Stimulated activated effector memory CD8-positive, alpha-beta T cell treated with anti-CD3 and anti-CD28 coated beads, Interleukin-12 subunit alpha, Interleukin-12 subunit beta, amount 100 ng/mL, for 72 hours (primary cell): ENCODE measurements at regions not wholly inside any gene's neighbourhood (a gene's known extent, or its start where the extent isn't known, plus 50 kb on each side); places are given as distances from the start of the nearest gene placed in this dataset.
A peak's percentile ranks its signal among the peaks of the same experiment; 100 is the strongest.
"Not testable (repeated sequence)": the region's sequence is repeated elsewhere in the genome, so short reads cannot be mapped to it uniquely, and the experiment has no call there.

ENCODE experiments used
- ATAC-seq: fragments of 150-1000 bp; cut with Tn5 transposase; 2 replicates; pipeline ENCODE4 v1.10.0; 2021
- DNase-seq, 2 donors: peaks; one replicate each; pipeline ENCODE4 v3.0.0; 2021 to 2022; ENCODE audit warnings: low spot score in 2 of 2
- H3K27ac Mint-ChIP-seq: one replicate; pipeline ENCODE4 v1.8.0; 2022; ENCODE audit warnings: mild to moderate bottlenecking, mixed read lengths
- H3K36me3 Mint-ChIP-seq: one replicate; pipeline ENCODE4 v1.8.0; 2022; ENCODE audit warnings: mild to moderate bottlenecking, mixed read lengths
- H3K4me1 Mint-ChIP-seq: one replicate; pipeline ENCODE4 v1.8.0; 2022; ENCODE audit warnings: mixed read lengths
- H3K4me3 Mint-ChIP-seq: one replicate; pipeline ENCODE4 v1.8.0; 2022; ENCODE audit warnings: mild to moderate bottlenecking, mixed read lengths
- H3K9me3 Mint-ChIP-seq: one replicate; pipeline ENCODE4 v1.8.0; 2022; ENCODE audit warnings: mixed read lengths

GRCh38 chr6:167469672-167470071 lies 144.8 kb downstream of the TTLL2 start:
- ATAC-seq (no peak), DNase-seq (no peak)
- Mint-ChIP-seq H3K27ac (no peak overlapping the region), H3K4me3 (no peak overlapping the region), H3K4me1 (no peaks in the 10 kb centered on the region), H3K9me3 (no peaks in the 10 kb centered on the region), H3K36me3 (no peaks in the 10 kb centered on the region)

GRCh38 chr6:167470101-167470835 lies 145.4 kb downstream of the TTLL2 start:
- Mint-ChIP-seq H3K27ac (no peak overlapping the region), H3K36me3 (no peaks in the 10 kb centered on the region), H3K9me3 (no peaks in the 10 kb centered on the region), H3K4me1 (no peaks in the 10 kb centered on the region), H3K4me3 (no peak overlapping the region)
- peak; percentile 22 for ATAC-seq
- DNase-seq, result no peak

DNA sequence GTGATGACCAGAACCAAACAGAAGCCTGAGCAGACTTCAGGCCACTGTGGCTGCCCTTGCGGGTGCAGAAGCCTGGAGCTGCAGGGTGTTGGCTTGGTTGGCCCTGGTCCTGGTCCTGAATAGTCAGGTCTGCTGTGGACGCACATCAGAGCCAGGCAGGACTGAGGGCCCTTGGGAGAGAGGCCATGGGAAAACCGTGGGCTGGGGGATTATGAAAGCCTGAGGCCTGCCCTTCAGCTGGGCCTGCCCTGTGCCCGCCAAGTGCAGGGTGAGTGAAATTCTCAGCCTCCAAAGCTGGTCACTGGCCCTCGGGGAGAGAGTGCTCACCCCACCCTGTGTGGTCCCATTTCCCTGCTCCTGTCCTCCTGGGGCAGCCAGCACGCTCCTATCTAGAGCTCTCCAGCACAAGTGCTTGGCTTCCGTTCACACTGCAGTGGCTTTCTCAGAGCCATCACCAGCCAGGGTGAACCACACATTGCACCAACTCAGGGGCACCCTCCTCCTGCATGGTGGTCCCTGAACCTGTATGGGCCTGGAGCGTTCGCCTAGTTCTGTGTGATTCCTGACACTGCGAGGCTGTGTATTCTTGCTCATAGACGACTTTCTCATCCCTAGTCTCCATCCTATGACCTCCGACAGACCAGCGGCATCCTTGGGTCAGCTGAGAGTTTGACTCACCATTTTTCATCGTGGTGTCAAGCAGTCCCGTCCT lies 146.1 kb downstream of the TTLL2 start:
- no peak overlapping the region for H3K27ac Mint-ChIP-seq
- DNase-seq (no peak), ATAC-seq (peak; percentile 20)
- H3K36me3 Mint-ChIP-seq, result no peaks in the 10 kb centered on the region
- H3K4me1 Mint-ChIP-seq, result no peaks in the 10 kb centered on the region
- no peak overlapping the region for H3K4me3 Mint-ChIP-seq
- H3K9me3 Mint-ChIP-seq, result no peaks in the 10 kb centered on the region

- ATAC-seq (no peak), DNase-seq (no peak)
- H3K4me3 Mint-ChIP-seq, result no peak overlapping the region
- no peak overlapping the region for H3K27ac Mint-ChIP-seq
- H3K9me3 Mint-ChIP-seq, result no peaks in the 10 kb centered on the region
- H3K4me1 Mint-ChIP-seq, result no peaks in the 10 kb centered on the region
- H3K36me3 Mint-ChIP-seq, result no peaks in the 10 kb centered on the region
These were observed 146.7 kb downstream of the TTLL2 start for GRCh38 chr6:167471548-167471930.

GRCh38 chr6:167472148-167472547 lies 147.3 kb downstream of the TTLL2 start:
- H3K9me3 Mint-ChIP-seq, result no peaks in the 10 kb centered on the region
- H3K4me1 Mint-ChIP-seq, result no peaks in the 10 kb centered on the region
- ATAC-seq, result no peak
- no peak for DNase-seq
- no peaks in the 10 kb centered on the region for H3K36me3 Mint-ChIP-seq
- no peak overlapping the region for H3K27ac Mint-ChIP-seq
- H3K4me3 Mint-ChIP-seq, result no peak overlapping the region

GRCh38 chr6:167472880-167473279 lies 148.0 kb downstream of the TTLL2 start:
- Mint-ChIP-seq H3K4me1 (no peaks in the 10 kb centered on the region), H3K36me3 (no peaks in the 10 kb centered on the region), H3K4me3 (no peak overlapping the region), H3K9me3 (no peaks in the 10 kb centered on the region), H3K27ac (no peak overlapping the region)
- DNase-seq (no peak), ATAC-seq (no peak)

DNA sequence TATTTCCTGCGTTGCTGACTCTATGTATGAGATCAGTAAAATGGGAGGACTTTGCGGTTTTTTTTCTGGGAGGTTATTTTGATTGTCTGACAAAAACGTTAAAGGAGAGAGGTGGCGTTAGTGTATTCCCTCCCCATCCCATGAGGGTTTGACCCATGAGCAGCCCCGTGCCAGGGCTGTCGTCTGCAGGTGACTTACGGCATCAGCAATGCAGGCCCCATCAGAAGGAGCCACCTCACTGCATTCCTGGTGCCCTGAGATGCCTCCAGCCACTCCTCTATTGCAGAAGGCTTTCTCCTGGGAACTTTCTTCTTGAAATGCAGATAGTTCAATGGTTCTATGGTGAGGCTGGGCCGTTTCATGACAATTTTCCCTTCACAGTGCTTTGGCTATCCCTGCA lies 149.3 kb downstream of the TTLL2 start:
- no peaks in the 10 kb centered on the region for H3K9me3 Mint-ChIP-seq
- H3K27ac Mint-ChIP-seq, result no peak overlapping the region
- DNase-seq (no peak), ATAC-seq (no peak)
- no peaks in the 10 kb centered on the region for H3K36me3 Mint-ChIP-seq
- no peaks in the 10 kb centered on the region for H3K4me1 Mint-ChIP-seq
- no peak overlapping the region for H3K4me3 Mint-ChIP-seq

GRCh38 chr6:167474725-167475124 lies 149.8 kb downstream of the TTLL2 start:
- Mint-ChIP-seq H3K4me1 (no peaks in the 10 kb centered on the region), H3K4me3 (no peak overlapping the region), H3K9me3 (no peaks in the 10 kb centered on the region), H3K36me3 (no peaks in the 10 kb centered on the region), H3K27ac (no peak overlapping the region)
- no peak for ATAC-seq
- no peak for DNase-seq

- DNase-seq (no peak), ATAC-seq (no peak)
- Mint-ChIP-seq H3K4me3 (no peak overlapping the region), H3K27ac (no peak overlapping the region), H3K4me1 (no peaks in the 10 kb centered on the region), H3K36me3 (no peaks in the 10 kb centered on the region), H3K9me3 (no peaks in the 10 kb centered on the region)
These were observed 151.1 kb downstream of the TTLL2 start for GRCh38 chr6:167475947-167476346.

DNA sequence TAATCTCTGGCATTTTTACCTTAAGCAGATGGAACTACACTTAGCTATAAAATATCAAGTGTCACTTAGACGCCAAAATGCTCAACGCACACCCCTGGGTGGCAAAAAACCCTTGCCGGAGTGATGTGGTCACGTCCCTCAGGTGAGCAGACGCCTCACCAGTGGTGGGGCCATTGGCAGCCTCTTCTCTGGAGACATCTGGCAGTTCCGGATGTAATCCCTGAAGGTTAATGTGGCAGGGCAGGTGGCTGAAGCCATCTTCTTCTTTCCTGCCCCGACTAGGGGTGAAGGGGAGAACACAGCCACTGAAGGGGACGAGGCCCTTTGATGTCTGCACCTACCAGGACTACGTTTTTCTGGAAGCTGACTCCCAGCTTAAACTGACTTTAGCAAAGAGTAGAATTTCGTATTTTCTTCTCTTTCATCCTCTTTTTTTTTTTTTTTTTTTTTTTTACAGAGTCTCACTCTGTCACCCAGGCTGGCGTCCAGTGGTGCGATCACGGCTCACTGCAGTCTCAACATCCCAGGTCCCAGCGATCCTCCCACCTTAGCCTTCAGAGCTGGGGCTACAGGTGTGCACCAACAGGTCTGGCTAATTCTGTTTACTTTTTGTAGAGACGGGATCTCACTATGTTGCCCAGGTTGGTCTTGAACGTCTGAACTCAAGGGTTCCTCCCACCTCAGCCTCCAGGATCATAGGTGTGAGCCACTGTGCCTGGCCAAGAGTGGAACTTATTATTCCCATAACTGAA lies 152.1 kb downstream of the TTLL2 start:
- no peaks in the 10 kb centered on the region for H3K4me1 Mint-ChIP-seq
- no peak overlapping the region for H3K4me3 Mint-ChIP-seq
- no peak overlapping the region for H3K27ac Mint-ChIP-seq
- H3K36me3 Mint-ChIP-seq, result no peaks in the 10 kb centered on the region
- ATAC-seq (no peak), DNase-seq (no peak)
- no peaks in the 10 kb centered on the region for H3K9me3 Mint-ChIP-seq

DNA sequence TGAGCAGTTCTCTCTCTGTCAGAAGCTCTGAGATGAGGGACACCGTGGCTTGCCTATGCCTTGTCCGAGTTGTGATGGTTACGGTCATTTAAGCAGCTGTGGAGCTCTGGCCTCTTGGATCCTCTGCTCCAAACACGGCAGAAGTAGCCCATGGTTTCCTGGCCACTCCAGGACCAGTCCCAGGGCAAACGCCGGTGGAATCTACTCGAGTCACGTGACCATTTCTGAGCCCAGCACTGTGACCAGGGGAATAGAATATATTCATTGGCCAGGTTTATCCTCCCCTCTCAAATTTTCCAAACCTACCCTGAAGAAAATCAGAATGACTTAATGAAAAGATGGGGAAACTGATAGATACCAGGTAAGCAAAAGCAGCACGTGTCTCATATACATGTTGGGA lies 152.8 kb downstream of the TTLL2 start:
- Mint-ChIP-seq H3K36me3 (no peaks in the 10 kb centered on the region), H3K4me1 (no peaks in the 10 kb centered on the region), H3K9me3 (no peaks in the 10 kb centered on the region), H3K4me3 (no peak overlapping the region), H3K27ac (no peak overlapping the region)
- DNase-seq (no peak), ATAC-seq (no peak)

DNA sequence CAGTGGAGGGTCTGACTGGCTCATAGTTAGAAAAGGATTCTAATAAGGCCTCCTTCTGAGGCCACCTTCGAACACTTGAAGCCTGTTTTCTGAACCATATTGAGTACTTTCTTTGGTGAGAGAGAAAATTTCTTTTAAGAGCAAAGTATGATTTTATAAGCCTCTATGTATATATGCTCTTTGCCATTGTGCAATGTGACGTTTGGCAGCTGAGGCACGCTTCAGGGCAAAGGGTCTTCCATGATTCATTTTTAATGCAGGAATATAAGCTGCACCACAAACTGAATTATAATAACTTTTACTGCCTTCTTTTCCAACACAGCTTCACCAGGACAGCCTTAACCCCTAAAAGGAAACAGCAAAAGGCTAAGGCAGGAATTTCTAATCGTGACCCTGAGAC lies 154.4 kb downstream of the TTLL2 start:
- Mint-ChIP-seq H3K4me3 (no peak overlapping the region), H3K27ac (no peak overlapping the region), H3K9me3 (no peaks in the 10 kb centered on the region), H3K4me1 (no peaks in the 10 kb centered on the region), H3K36me3 (no peaks in the 10 kb centered on the region)
- no peak for ATAC-seq
- DNase-seq, result no peak

- no peak overlapping the region for H3K4me3 Mint-ChIP-seq
- DNase-seq (no peak), ATAC-seq (peak; percentile 21)
- H3K9me3 Mint-ChIP-seq, result no peaks in the 10 kb centered on the region
- H3K36me3 Mint-ChIP-seq, result no peaks in the 10 kb centered on the region
- H3K27ac Mint-ChIP-seq, result no peak overlapping the region
- no peaks in the 10 kb centered on the region for H3K4me1 Mint-ChIP-seq
These were observed 155.2 kb downstream of the TTLL2 start for GRCh38 chr6:167479901-167480648.

DNA sequence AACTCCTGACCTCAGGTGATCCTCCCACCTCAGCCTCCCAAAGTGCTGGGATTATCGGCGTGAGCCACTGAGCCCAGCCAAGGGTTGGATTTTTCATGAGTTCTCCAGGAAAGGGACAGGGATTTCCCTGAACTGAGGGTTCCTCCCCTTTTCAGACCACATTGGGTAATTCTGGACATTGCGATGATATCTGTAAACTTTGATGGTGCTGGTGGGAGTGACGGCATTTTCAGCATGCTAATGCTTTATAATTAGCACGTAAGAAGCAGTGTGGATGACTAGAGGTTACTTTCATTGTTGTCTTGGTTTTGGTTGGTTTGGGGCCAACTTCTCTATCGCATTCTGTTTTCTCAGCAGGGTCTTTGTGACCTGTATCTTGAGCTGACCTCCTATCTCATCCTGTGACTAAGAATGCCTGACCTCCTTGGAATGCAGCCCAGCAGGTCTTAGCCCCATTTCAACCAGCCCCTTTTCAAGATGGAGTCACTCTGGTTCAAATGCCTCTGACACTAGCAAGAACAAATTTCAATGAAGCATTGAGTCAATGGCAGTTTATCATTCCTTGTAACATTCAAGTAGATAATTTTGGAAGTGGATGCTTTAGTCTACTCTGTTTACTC lies 156.5 kb downstream of the TTLL2 start:
- ATAC-seq, result no peak
- no peak overlapping the region for H3K4me3 Mint-ChIP-seq

DNA sequence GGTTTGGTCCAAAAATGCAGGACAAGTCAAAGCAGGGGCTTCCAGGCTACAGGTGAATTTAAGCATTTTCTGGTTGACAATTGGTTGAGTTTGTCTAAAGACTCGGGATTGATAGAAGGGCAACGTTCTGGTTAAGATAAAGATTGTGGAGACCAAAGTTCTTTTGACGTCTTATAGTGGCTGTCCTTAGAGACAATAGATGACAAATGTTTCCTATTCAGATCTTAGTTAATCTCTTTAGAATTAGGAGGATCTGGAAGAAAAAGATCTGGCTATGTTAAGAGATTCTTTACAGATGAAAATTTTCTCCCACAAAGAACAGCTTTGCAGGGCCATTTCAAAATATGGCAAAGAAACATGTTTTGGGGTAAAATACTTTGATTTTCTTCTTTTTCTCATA lies 157.9 kb downstream of the TTLL2 start:
- not testable (repeated sequence) for H3K4me1 Mint-ChIP-seq, H3K9me3 Mint-ChIP-seq, DNase-seq, H3K4me3 Mint-ChIP-seq, H3K27ac Mint-ChIP-seq, ATAC-seq, H3K36me3 Mint-ChIP-seq

More for the DNA sequence above, 156.5 kb downstream of the TTLL2 start:
- Mint-ChIP-seq H3K36me3 (no peaks in the 10 kb centered on the region), H3K27ac (no peak overlapping the region), H3K9me3 (no peaks in the 10 kb centered on the region), H3K4me1 (no peaks in the 10 kb centered on the region)
- no peak for DNase-seq
